ENCODE measurements at regions not wholly inside any gene's neighbourhood (a gene's known extent, or its start where the extent isn't known, plus 50 kb on each side); places are given as distances from the start of the nearest gene placed in this dataset.

- Mint-ChIP-seq H3K27ac (ENCODE audit: unreplicated experiment) (no peak overlapping the region), H3K4me3 (ENCODE audit: unreplicated experiment) (no peak overlapping the region), H3K36me3 (ENCODE audit: insufficient read depth, unreplicated experiment) (no peaks in the 10 kb centered on the region), H3K4me1 (ENCODE audit: low read depth, unreplicated experiment) (no peaks in the 10 kb centered on the region), H3K9me3 (ENCODE audit: unreplicated experiment) (no peaks in the 10 kb centered on the region), H3K27me3 (ENCODE audit: insufficient read depth, unreplicated experiment) (no peaks in the 10 kb centered on the region)
- Histone ChIP-seq H3K36me3 (ENCODE audit: control insufficient read depth, insufficient read depth, low read length) (no peaks in the 10 kb centered on the region), H3K4me1 (no peaks in the 10 kb centered on the region), H3K27me3 (replicated peaks; ENCODE audit: control insufficient read depth, insufficient read depth, low read length) (no peaks in the 10 kb centered on the region), H3K4me3 (ENCODE audit: low read depth, low read length) (no peak overlapping the region), H3K9me3 (no peaks in the 10 kb centered on the region)
- no TSS peak for BruUV-seq (replicated peaks)
- intact Hi-C loops (cut with micrococcal nuclease; ENCODE audit: unreplicated experiment), result no loop called here
- no peak for DNase-seq
- POLR2A ChIA-PET, result no interaction called here
- no peak for TF ChIP-seq CTCF (IDR thresholded peaks at IDR 0.05; ENCODE audit: insufficient read depth in 1 of 2, low read depth in 1 of 2, low read length in 1 of 2, severe bottlenecking in 1 of 2, unreplicated experiment in 1 of 2)
- CTCF ChIA-PET, result interaction anchor here (1.1 kb wide), 1 partner anchor 253 kb away, joined by 3 read pairs; no protein-coding TSS in a partner anchor
Observed at GRCh38 chr15:99452010-99452409, 113.8 kb upstream of the MEF2A start.

GRCh38 chr15:99452728-99453636, 112.8 kb upstream of the MEF2A start:
- BruUV-seq (replicated peaks), result no TSS peak
- ChIA-PET POLR2A (no interaction called here), CTCF (interaction anchor here (0.6 kb wide), 1 partner anchor 8 kb away, joined by 3 read pairs; no protein-coding TSS in a partner anchor)
- Mint-ChIP-seq H3K36me3 (ENCODE audit: insufficient read depth, unreplicated experiment) (no peaks in the 10 kb centered on the region), H3K27me3 (ENCODE audit: insufficient read depth, unreplicated experiment) (peaks cover 4% of the 10 kb centered on the region), H3K4me3 (ENCODE audit: unreplicated experiment) (no peak overlapping the region), H3K27ac (ENCODE audit: unreplicated experiment) (no peak overlapping the region), H3K4me1 (ENCODE audit: low read depth, unreplicated experiment) (no peaks in the 10 kb centered on the region), H3K9me3 (ENCODE audit: unreplicated experiment) (no peaks in the 10 kb centered on the region)
- Histone ChIP-seq H3K36me3 (ENCODE audit: control insufficient read depth, insufficient read depth, low read length) (no peaks in the 10 kb centered on the region), H3K27me3 (replicated peaks; ENCODE audit: control insufficient read depth, insufficient read depth, low read length) (no peaks in the 10 kb centered on the region), H3K4me3 (ENCODE audit: low read depth, low read length) (no peak overlapping the region), H3K9me3 (no peaks in the 10 kb centered on the region), H3K4me1 (no peaks in the 10 kb centered on the region)
- no peak for DNase-seq
- TF ChIP-seq CTCF (IDR thresholded peaks at IDR 0.05; ENCODE audit: insufficient read depth in 1 of 2, low read depth in 1 of 2, low read length in 1 of 2, severe bottlenecking in 1 of 2, unreplicated experiment in 1 of 2), result no peak
- intact Hi-C loops (cut with micrococcal nuclease; ENCODE audit: unreplicated experiment), result no loop called here

- ChIA-PET POLR2A (no interaction called here), CTCF (no interaction called here)
- Histone ChIP-seq H3K4me1 (no peaks in the 10 kb centered on the region), H3K36me3 (ENCODE audit: control insufficient read depth, insufficient read depth, low read length) (no peaks in the 10 kb centered on the region), H3K4me3 (ENCODE audit: low read depth, low read length) (no peak overlapping the region), H3K27me3 (replicated peaks; ENCODE audit: control insufficient read depth, insufficient read depth, low read length) (no peaks in the 10 kb centered on the region), H3K9me3 (no peaks in the 10 kb centered on the region)
- Mint-ChIP-seq H3K27ac (ENCODE audit: unreplicated experiment) (no peak overlapping the region), H3K36me3 (ENCODE audit: insufficient read depth, unreplicated experiment) (no peaks in the 10 kb centered on the region), H3K9me3 (ENCODE audit: unreplicated experiment) (no peaks in the 10 kb centered on the region), H3K27me3 (ENCODE audit: insufficient read depth, unreplicated experiment) (peaks cover 4% of the 10 kb centered on the region), H3K4me1 (ENCODE audit: low read depth, unreplicated experiment) (no peaks in the 10 kb centered on the region), H3K4me3 (ENCODE audit: unreplicated experiment) (no peak overlapping the region)
- no TSS peak for BruUV-seq (replicated peaks)
- intact Hi-C loops (cut with micrococcal nuclease; ENCODE audit: unreplicated experiment), result no loop called here
- TF ChIP-seq CTCF (IDR thresholded peaks at IDR 0.05; ENCODE audit: insufficient read depth in 1 of 2, low read depth in 1 of 2, low read length in 1 of 2, severe bottlenecking in 1 of 2, unreplicated experiment in 1 of 2), result no peak
- DNase-seq, result no peak
Observed at GRCh38 chr15:99453637-99454030, 112.2 kb upstream of the MEF2A start.

All from Caco-2 (cell line).